T-cell (primary cell): ENCODE measurements at regions not wholly inside any gene's neighbourhood (a gene's known extent, or its start where the extent isn't known, plus 50 kb on each side); places are given as distances from the start of the nearest gene placed in this dataset.
"Not testable (repeated sequence)": the region's sequence is repeated elsewhere in the genome, so short reads cannot be mapped to it uniquely, and the experiment has no call there.

Experiments used
- ATAC-seq, 4 experiments: fragments of 200-7000 bp in 3 of 4; fragments of 150-1000 bp in 1 of 4; cut with Tn5 transposase; replicated peaks in 1 of 4; 1 replicate in 3 of 4; 2 replicates in 1 of 4; pipeline ENCODE4 v1.10.0; 2021; ENCODE audit warnings: moderate library complexity in 3 of 4, mild to moderate bottlenecking in 2 of 4, moderate number of reproducible peaks in 1 of 4
- CTCF ChIA-PET, 2 donors: fragments of 300-600 bp; sonication (Branson Sonifier 250); formaldehyde crosslinking; loops; one replicate each; lab custom pipeline; 2022; ENCODE audit warnings: antibody characterized with exemption in 2 of 2; lab: Charles Lee
- POLR2A ChIA-PET, 2 donors: fragments of 300-600 bp; sonication (Branson Sonifier 250); formaldehyde crosslinking; loops; one replicate each; lab custom pipeline; 2022; ENCODE audit warnings: antibody characterized with exemption in 2 of 2; lab: Charles Lee
- DNase-seq, 35 experiments: peaks; one replicate each; pipeline versions ENCODE4 v3.0.0 to v3.0.0-alpha.2; 2013 to 2023
- H3K27ac ChIP-seq: one replicate; pipeline ENCODE4 v1.5.1; 2013; ENCODE audit warnings: low read length
- H3K27me3 ChIP-seq, 2 experiments: replicated peaks in 1 of 2; 1 replicate in 1 of 2; 2 replicates in 1 of 2; pipeline versions ENCODE4 v1.6.1 to v1.7.0; 2013; ENCODE audit warnings: low read length in 1 of 2, mixed read lengths in 1 of 2; ENCODE audit not compliant: control insufficient read depth in 2 of 2, insufficient read depth in 2 of 2; ENCODE audit errors: extremely low read depth in 1 of 2
- H3K36me3 ChIP-seq, 2 donors: 1 replicate in 1 of 2; 2 replicates in 1 of 2; pipeline versions ENCODE4 v1.6.1 to v1.7.0; 2013; ENCODE audit warnings: low read length in 1 of 2; ENCODE audit not compliant: control insufficient read depth in 2 of 2, insufficient read depth in 1 of 2; ENCODE audit errors: extremely low read depth in 1 of 2
- H3K4me1 ChIP-seq, 2 experiments: 1 replicate in 1 of 2; 2 replicates in 1 of 2; pipeline versions ENCODE4 v1.6.1 to v1.7.0; 2013; ENCODE audit warnings: low read length in 2 of 2, mixed read lengths in 1 of 2; ENCODE audit not compliant: insufficient read depth in 2 of 2, control insufficient read depth in 1 of 2; ENCODE audit errors: extremely low read depth in 1 of 2
- H3K4me3 ChIP-seq, 2 donors: 1 replicate in 1 of 2; 2 replicates in 1 of 2; pipeline versions ENCODE4 v1.5.1 to v1.7.0; 2013; ENCODE audit warnings: mild to moderate bottlenecking in 2 of 2, low read length in 1 of 2, moderate library complexity in 1 of 2; ENCODE audit not compliant: control insufficient read depth in 1 of 2; ENCODE audit errors: extremely low read depth in 1 of 2
- H3K9me3 ChIP-seq: 2 replicates; pipeline ENCODE4 v1.7.0; 2013
- H3K27ac Mint-ChIP-seq, 2 donors: one replicate each; pipeline ENCODE4 v1.8.0; 2020 to 2021; ENCODE audit warnings: mild to moderate bottlenecking in 2 of 2, mixed read lengths in 2 of 2
- H3K27me3 Mint-ChIP-seq, 2 donors: one replicate each; pipeline ENCODE4 v1.8.0; 2021 to 2022; ENCODE audit warnings: mixed read lengths in 2 of 2
- H3K36me3 Mint-ChIP-seq: one replicate; pipeline ENCODE4 v1.8.0; 2021; ENCODE audit warnings: mixed read lengths
- H3K4me1 Mint-ChIP-seq, 3 donors: one replicate each; pipeline ENCODE4 v1.8.0; 2020 to 2022; ENCODE audit warnings: mixed read lengths in 3 of 3, mild to moderate bottlenecking in 1 of 3
- H3K4me3 Mint-ChIP-seq, 3 donors: one replicate each; pipeline ENCODE4 v1.8.0; 2020 to 2022; ENCODE audit warnings: mild to moderate bottlenecking in 3 of 3, mixed read lengths in 3 of 3, moderate library complexity in 3 of 3
- H3K9me3 Mint-ChIP-seq, 3 donors: one replicate each; pipeline ENCODE4 v1.8.0; 2020 to 2022; ENCODE audit warnings: mixed read lengths in 3 of 3
- WGBS: methylation state at CpG from one replicate; pipeline ENCODE4 v1.1.5; 2013; ENCODE audit warnings: missing lambda C conversion rate; ENCODE audit not compliant: insufficient coverage; 5-methylcytosine and 5-hydroxymethylcytosine counted together

- CTCF ChIA-PET = no interaction called here
Observed at GRCh38 chr3:159501029-159501428, 487.6 kb upstream of the IL12A start.

DNA sequence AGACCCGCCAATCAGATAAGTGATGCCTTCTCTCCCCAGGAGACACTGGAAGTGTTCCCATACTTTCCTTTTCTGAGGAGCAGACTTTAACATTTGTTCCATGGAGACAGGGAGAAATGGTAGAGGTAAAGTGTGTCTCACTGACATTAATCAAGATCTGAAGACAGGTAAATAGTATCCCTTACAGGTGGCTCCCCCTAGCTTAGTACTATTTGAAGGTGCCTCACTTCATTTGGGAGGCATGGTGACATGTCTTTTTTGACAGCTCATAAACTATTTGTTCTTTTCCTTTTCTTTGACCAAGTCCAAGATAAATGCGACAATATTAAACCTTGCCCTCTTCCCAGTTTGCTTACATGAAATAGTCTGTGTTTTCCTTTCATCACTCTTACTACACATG is 485.6 kb upstream of the IL12A start:
- Mint-ChIP-seq H3K4me3 (no peak overlapping the region), H3K9me3 (peaks cover 3 to 25% (median 8%) of the 10 kb centered on the region in 3 donors), H3K36me3 (no peaks in the 10 kb centered on the region), H3K4me1 (no peaks in the 10 kb centered on the region), H3K27me3 (no peaks in the 10 kb centered on the region), H3K27ac (no peak overlapping the region)
- no peaks in the 10 kb centered on the region for H3K4me1 ChIP-seq
- no peaks in the 10 kb centered on the region for H3K36me3 ChIP-seq
- H3K27ac ChIP-seq = no peak overlapping the region
- no peak for ATAC-seq
- H3K4me3 ChIP-seq = no peak overlapping the region
- ChIA-PET CTCF (no interaction called here), POLR2A (no interaction called here)
- DNase-seq = no peak
- no CpG with 5 or more reads among the region's 2 CpGs for WGBS
- H3K27me3 ChIP-seq = no peaks in the 10 kb centered on the region
- no peaks in the 10 kb centered on the region for H3K9me3 ChIP-seq

More at GRCh38 chr3:159501029-159501428, 487.6 kb upstream of the IL12A start:
- no peak overlapping the region for H3K4me3 Mint-ChIP-seq
- Histone ChIP-seq H3K9me3 (no peaks in the 10 kb centered on the region), H3K36me3 (no peaks in the 10 kb centered on the region), H3K27ac (no peak overlapping the region), H3K4me3 (no peak overlapping the region), H3K4me1 (no peaks in the 10 kb centered on the region), H3K27me3 (no peaks in the 10 kb centered on the region)
- WGBS = no CpG with 5 or more reads among the region's 1 CpG
- no peak overlapping the region for H3K27ac Mint-ChIP-seq
- H3K27me3 Mint-ChIP-seq = no peaks in the 10 kb centered on the region
- no peak for ATAC-seq
- no peaks in the 10 kb centered on the region for H3K36me3 Mint-ChIP-seq
- no peak for DNase-seq
- H3K4me1 Mint-ChIP-seq = no peaks in the 10 kb centered on the region
- POLR2A ChIA-PET = no interaction called here
- H3K9me3 Mint-ChIP-seq = peaks cover 3 to 27% (median 8%) of the 10 kb centered on the region in 3 donors

DNA sequence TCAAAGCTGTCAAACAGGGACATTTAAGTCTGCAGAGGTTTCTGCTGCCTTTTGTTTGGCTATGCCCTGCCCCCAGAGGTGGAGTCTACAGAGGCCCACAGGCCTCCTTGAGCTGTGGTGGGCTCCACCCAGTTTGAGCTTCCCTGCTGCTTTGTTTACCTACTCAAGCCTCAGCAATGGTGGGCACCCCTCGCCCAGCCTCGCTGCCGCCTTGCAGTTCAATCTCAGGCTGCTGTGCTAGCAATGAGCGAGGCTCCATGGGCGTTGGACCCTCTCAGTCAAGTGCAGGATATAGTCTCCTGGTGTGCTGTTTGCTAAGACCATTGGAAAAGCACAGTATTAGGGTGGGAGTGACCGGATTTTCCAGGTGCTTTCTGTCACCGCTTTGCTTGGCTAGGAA is 477.6 kb upstream of the IL12A start:
- H3K36me3 ChIP-seq, H3K9me3 ChIP-seq, ATAC-seq, POLR2A ChIA-PET, H3K27me3 ChIP-seq, H3K27ac Mint-ChIP-seq, H3K36me3 Mint-ChIP-seq, H3K27ac ChIP-seq, H3K4me3 ChIP-seq, CTCF ChIA-PET, H3K4me1 ChIP-seq, DNase-seq, H3K27me3 Mint-ChIP-seq, H3K4me3 Mint-ChIP-seq, H3K4me1 Mint-ChIP-seq: not testable (repeated sequence)
- peaks cover 0 to 11% (median 4%) of the 10 kb centered on the region in 3 donors for H3K9me3 Mint-ChIP-seq
- 94% methylated on average over 7 of the region's 7 CpGs for WGBS

GRCh38 chr3:159513444-159513843 is 475.2 kb upstream of the IL12A start:
- Mint-ChIP-seq H3K27me3 (peaks cover 0 to 6% of the 10 kb centered on the region in 2 donors), H3K9me3 (peaks cover 0 to 11% (median 6%) of the 10 kb centered on the region in 3 donors)

DNA sequence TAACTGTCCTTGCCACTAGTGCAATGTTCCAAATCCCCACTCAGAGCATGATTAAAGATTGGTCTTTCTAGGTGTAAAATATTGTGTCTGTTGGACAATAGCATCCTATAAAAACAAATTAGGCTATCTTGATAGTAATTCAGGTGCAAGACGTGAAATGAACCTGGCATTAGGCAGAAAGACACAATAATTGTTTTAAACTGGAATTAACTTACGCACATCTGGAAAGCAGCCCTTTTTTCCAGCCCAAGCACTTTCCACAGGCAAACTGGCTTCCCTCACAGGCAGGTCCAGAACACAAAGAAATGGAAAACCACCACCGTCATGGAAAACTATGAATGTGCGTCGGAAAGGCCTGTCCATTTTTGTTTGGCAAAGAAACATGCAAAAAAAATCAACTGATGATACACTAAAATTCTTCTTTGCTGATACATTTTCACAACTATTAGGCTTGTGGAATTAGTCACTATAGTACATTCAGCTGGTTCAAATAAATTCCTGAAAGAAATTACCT is 474.7 kb upstream of the IL12A start:
- H3K4me1 Mint-ChIP-seq = no peaks in the 10 kb centered on the region
- Histone ChIP-seq H3K36me3 (no peaks in the 10 kb centered on the region), H3K9me3 (no peaks in the 10 kb centered on the region), H3K4me3 (no peak overlapping the region), H3K27ac (no peak overlapping the region), H3K4me1 (no peaks in the 10 kb centered on the region), H3K27me3 (no peaks in the 10 kb centered on the region)
- H3K36me3 Mint-ChIP-seq = no peaks in the 10 kb centered on the region
- H3K9me3 Mint-ChIP-seq = peaks cover 0 to 11% (median 4%) of the 10 kb centered on the region in 3 donors
- no peak overlapping the region for H3K27ac Mint-ChIP-seq
- no peak for ATAC-seq
- H3K4me3 Mint-ChIP-seq = no peak overlapping the region
- POLR2A ChIA-PET = interaction anchor here in 1 of 2 donors (0.7 kb wide), 1 partner anchor 227 kb away, joined by 4 read pairs; no protein-coding TSS in a partner anchor
- peaks cover 0 to 6% of the 10 kb centered on the region in 2 donors for H3K27me3 Mint-ChIP-seq
- CTCF ChIA-PET = no interaction called here
- DNase-seq = no peak
- WGBS = 90% methylated on average over 4 of the region's 5 CpGs

More at GRCh38 chr3:159513444-159513843, 475.2 kb upstream of the IL12A start:
- no peak for DNase-seq
- Histone ChIP-seq H3K27me3 (no peaks in the 10 kb centered on the region), H3K9me3 (no peaks in the 10 kb centered on the region), H3K4me1 (no peaks in the 10 kb centered on the region), H3K27ac (no peak overlapping the region), H3K36me3 (no peaks in the 10 kb centered on the region), H3K4me3 (no peak overlapping the region)
- ChIA-PET POLR2A (no interaction called here), CTCF (no interaction called here)
- H3K4me3 Mint-ChIP-seq = no peak overlapping the region
- no peaks in the 10 kb centered on the region for H3K36me3 Mint-ChIP-seq
- H3K4me1 Mint-ChIP-seq = no peaks in the 10 kb centered on the region
- 67% methylated on average over 1 of the region's 6 CpGs for WGBS
- no peak overlapping the region for H3K27ac Mint-ChIP-seq
- no peak for ATAC-seq

- H3K9me3 ChIP-seq = no peaks in the 10 kb centered on the region
- POLR2A ChIA-PET = no interaction called here
Observed at GRCh38 chr3:159517105-159517504, 471.5 kb upstream of the IL12A start.

DNA sequence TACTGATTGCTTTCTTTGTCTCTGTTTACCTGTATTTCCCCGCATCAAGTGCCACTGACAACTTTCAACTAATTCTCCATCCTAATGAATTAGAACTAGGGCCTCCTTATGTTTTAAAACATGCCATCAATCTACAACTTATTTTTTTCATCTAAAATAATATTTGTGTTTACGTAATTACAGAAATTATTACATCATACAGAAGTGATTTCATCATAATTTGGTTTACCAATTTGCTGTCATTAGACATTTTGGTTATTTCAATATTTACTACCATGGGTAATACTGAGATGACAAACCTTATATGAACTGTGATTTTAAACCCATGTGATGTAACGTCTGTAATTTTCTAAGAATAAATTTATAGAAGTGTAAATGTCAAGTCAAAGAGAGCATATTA is 468.0 kb upstream of the IL12A start:
- H3K36me3 Mint-ChIP-seq = no peaks in the 10 kb centered on the region
- no peaks in the 10 kb centered on the region for H3K9me3 ChIP-seq
- no peaks in the 10 kb centered on the region for H3K36me3 ChIP-seq
- peaks cover 0 to 6% of the 10 kb centered on the region in 2 donors for H3K27me3 Mint-ChIP-seq
- no peak overlapping the region for H3K27ac ChIP-seq
- WGBS = no CpG with 5 or more reads among the region's 3 CpGs
- no peaks in the 10 kb centered on the region for H3K4me1 ChIP-seq
- H3K4me1 Mint-ChIP-seq = no peaks in the 10 kb centered on the region
- peaks cover 0 to 16% (median 0%) of the 10 kb centered on the region in 3 donors for H3K9me3 Mint-ChIP-seq
- POLR2A ChIA-PET = no interaction called here
- CTCF ChIA-PET = no interaction called here
- DNase-seq = no peak
- H3K27ac Mint-ChIP-seq = no peak overlapping the region
- no peak overlapping the region for H3K4me3 ChIP-seq
- no peak for ATAC-seq
- no peak overlapping the region for H3K4me3 Mint-ChIP-seq
- H3K27me3 ChIP-seq = no peaks in the 10 kb centered on the region

More at GRCh38 chr3:159517105-159517504, 471.5 kb upstream of the IL12A start:
- H3K9me3 Mint-ChIP-seq = peaks cover 0 to 7% (median 0%) of the 10 kb centered on the region in 3 donors
- H3K4me3 Mint-ChIP-seq = no peak overlapping the region
- H3K4me3 ChIP-seq = no peak overlapping the region
- H3K4me1 Mint-ChIP-seq = no peaks in the 10 kb centered on the region
- no peaks in the 10 kb centered on the region for H3K27me3 ChIP-seq
- WGBS = no CpG with 5 or more reads among the region's 1 CpG
- H3K36me3 Mint-ChIP-seq = no peaks in the 10 kb centered on the region
- no peak overlapping the region for H3K27ac Mint-ChIP-seq
- DNase-seq = no peak
- ATAC-seq = no peak
- CTCF ChIA-PET = no interaction called here
- peaks cover 0 to 6% of the 10 kb centered on the region in 2 donors for H3K27me3 Mint-ChIP-seq
- no peaks in the 10 kb centered on the region for H3K4me1 ChIP-seq
- no peak overlapping the region for H3K27ac ChIP-seq
- H3K36me3 ChIP-seq = no peaks in the 10 kb centered on the region
